ENCODE measurements at regions not wholly inside any gene's neighbourhood (a gene's known extent, or its start where the extent isn't known, plus 50 kb on each side); places are given as distances from the start of the nearest gene placed in this dataset.

- no peak for TF ChIP-seq POLR2A (IDR thresholded peaks at IDR 0.05)
- no peak for TF ChIP-seq CTCF (IDR thresholded peaks at IDR 0.05)
- TF ChIP-seq POLR2AphosphoS5 (IDR thresholded peaks at IDR 0.05; ENCODE audit: insufficient read depth in 1 of 2, low read depth in 1 of 2) = no peak
Observed at GRCh38 chr6:94049001-94049400, 629.6 kb upstream of the EPHA7 start.
